Gastroesophageal sphincter (tissue), 4 donors: ENCODE measurements at regions not wholly inside any gene's neighbourhood (a gene's known extent, or its start where the extent isn't known, plus 50 kb on each side); places are given as distances from the start of the nearest gene placed in this dataset.

ENCODE experiments used
- ATAC-seq: fragments of 150-250 bp; one replicate; pipeline ENCODE4 v1.9.1; 2016; ENCODE audit warnings: mild to moderate bottlenecking, moderate library complexity
- H3K27ac ChIP-seq, 4 donors: fragments of 200-600 bp; sonication (generic) in 3 of 4; 1 replicate in 3 of 4; 2 replicates in 1 of 4; pipeline ENCODE4 v1.5.1; 2016 to 2019
- H3K27me3 ChIP-seq: fragments of 200-600 bp; sonication (generic); one replicate; pipeline ENCODE4 v1.5.1; 2019
- H3K36me3 ChIP-seq, 2 donors: fragments of 200-600 bp; sonication (generic); one replicate each; pipeline ENCODE4 v1.5.1; 2019; ENCODE audit warnings: control low read depth in 1 of 2
- H3K4me1 ChIP-seq, 3 donors: fragments of 200-600 bp; sonication (generic); 1 replicate in 2 of 3; 2 replicates in 1 of 3; pipeline ENCODE4 v1.5.1; 2016 to 2019; ENCODE audit warnings: control low read depth in 2 of 3
- H3K4me3 ChIP-seq, 2 donors: fragments of 200-600 bp; sonication (generic); one replicate each; pipeline ENCODE4 v1.5.1; 2019; ENCODE audit warnings: mild to moderate bottlenecking in 1 of 2, moderate library complexity in 1 of 2
- H3K9me3 ChIP-seq, 3 donors: fragments of 200-600 bp; sonication (generic); one replicate each; pipeline ENCODE4 v1.5.1; 2017 to 2019; ENCODE audit warnings: control low read depth in 2 of 3
- CTCF ChIP-seq, 4 experiments: fragments of 200-600 bp in 2 of 4; fragments of 450-650 bp in 2 of 4; sonication (generic) in 1 of 4; IDR thresholded peaks; one replicate each; pipeline ENCODE4 v1.5.1; 2017 to 2019; ENCODE audit warnings: antibody characterized with exemption in 4 of 4, mild to moderate bottlenecking in 2 of 4, moderate library complexity in 2 of 4
- EP300 ChIP-seq: sonication (generic); formaldehyde crosslinking; IDR thresholded peaks from one replicate; pipeline ENCODE4 v1.6.1; 2017; ENCODE audit warnings: antibody characterized with exemption, mild to moderate bottlenecking
- POLR2A ChIP-seq, 2 donors: fragments of 450-650 bp; IDR thresholded peaks; one replicate each; pipeline ENCODE4 v1.6.1; 2017; ENCODE audit warnings: antibody characterized with exemption in 2 of 2, mild to moderate bottlenecking in 2 of 2, moderate library complexity in 1 of 2
- POLR2AphosphoS5 ChIP-seq: sonication (generic); formaldehyde crosslinking; IDR thresholded peaks from one replicate; pipeline ENCODE4 v1.6.1; 2017; ENCODE audit warnings: antibody characterized with exemption
- WGBS, 2 donors: methylation state at CpG; one replicate each; pipeline ENCODE4 v1.1.5; 2018; ENCODE audit warnings: low coverage in 1 of 2; 5-methylcytosine and 5-hydroxymethylcytosine counted together

DNA sequence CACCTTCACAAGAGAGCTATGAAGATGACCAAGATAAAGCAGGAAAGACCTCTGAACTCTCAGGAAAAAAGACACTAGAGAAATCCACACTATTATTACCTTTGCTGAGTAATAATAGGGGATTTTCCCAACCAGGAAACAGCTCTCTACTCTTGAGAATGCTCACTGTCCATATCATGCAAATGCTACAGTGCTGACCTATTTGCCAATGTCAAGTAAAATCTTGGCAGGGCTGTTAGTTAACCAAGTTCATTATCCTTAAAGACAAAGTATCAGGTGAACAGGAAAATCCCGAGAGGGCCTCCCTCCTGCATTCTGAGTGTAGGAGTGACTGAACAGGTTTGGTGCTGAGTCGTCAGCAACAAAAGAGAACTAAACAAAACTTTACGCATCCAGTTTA is 306.6 kb downstream of the ACTL7B start:
- Histone ChIP-seq H3K4me3 (no peak overlapping the region), H3K27me3 (no peaks in the 10 kb centered on the region), H3K4me1 (no peaks in the 10 kb centered on the region), H3K9me3 (no peaks in the 10 kb centered on the region), H3K36me3 (no peaks in the 10 kb centered on the region), H3K27ac (no peak overlapping the region)
- TF ChIP-seq EP300 (no peak), POLR2A (IDR thresholded peaks at IDR 0.05) (no peak), POLR2AphosphoS5 (no peak), CTCF (IDR thresholded peaks at IDR 0.05) (no peak)
- ATAC-seq, result no peak
- 78 to 85% methylated on average over 3 of the region's 3 CpGs for WGBS, 2 donors

GRCh38 chr9:108547411-108548135 is 308.2 kb downstream of the ACTL7B start:
- ATAC-seq, result no peak
- H3K36me3 ChIP-seq, result no peaks in the 10 kb centered on the region
- no peaks in the 10 kb centered on the region for H3K9me3 ChIP-seq
- H3K4me3 ChIP-seq, result no peak overlapping the region
- 88 to 90% methylated on average over 4 of the region's 4 CpGs for WGBS, 2 donors
- H3K27me3 ChIP-seq, result no peaks in the 10 kb centered on the region
- no peak for TF ChIP-seq CTCF (IDR thresholded peaks at IDR 0.05)
- no peak for TF ChIP-seq POLR2AphosphoS5
- no peak for TF ChIP-seq EP300
- TF ChIP-seq POLR2A (IDR thresholded peaks at IDR 0.05), result no peak
- no peak overlapping the region for H3K27ac ChIP-seq
- H3K4me1 ChIP-seq, result no peaks in the 10 kb centered on the region

- H3K36me3 ChIP-seq, result no peaks in the 10 kb centered on the region
- no peak for ATAC-seq
- WGBS, 2 donors, result 40 to 81% methylated on average over 2 of the region's 2 CpGs
- no peaks in the 10 kb centered on the region for H3K4me1 ChIP-seq
- no peaks in the 10 kb centered on the region for H3K9me3 ChIP-seq
- TF ChIP-seq POLR2A (IDR thresholded peaks at IDR 0.05), result no peak
- no peaks in the 10 kb centered on the region for H3K27me3 ChIP-seq
- no peak overlapping the region for H3K4me3 ChIP-seq
- no peak overlapping the region for H3K27ac ChIP-seq
These were observed 309.6 kb downstream of the ACTL7B start for GRCh38 chr9:108546215-108546614.

DNA sequence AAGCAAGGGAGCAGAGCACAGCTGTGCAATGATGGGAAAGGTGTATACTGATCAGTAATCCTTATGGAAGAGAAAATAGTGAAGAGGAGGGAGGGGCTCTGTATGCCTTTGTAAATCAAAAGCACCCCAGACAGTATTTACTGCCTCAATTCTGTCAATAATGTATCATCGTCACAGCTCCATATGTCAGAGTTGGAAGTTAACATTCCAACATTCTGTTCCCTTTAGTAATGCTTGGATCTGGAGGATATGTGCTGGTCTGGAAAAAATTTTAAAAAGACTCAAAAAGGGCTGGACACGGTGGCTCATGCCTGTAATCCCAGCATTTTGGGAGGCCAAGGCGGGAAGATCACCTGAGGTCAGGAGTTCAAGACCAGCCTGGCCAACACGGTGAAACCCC is 310.4 kb downstream of the ACTL7B start:
- no peak overlapping the region for H3K27ac ChIP-seq
- no peaks in the 10 kb centered on the region for H3K27me3 ChIP-seq
- no peaks in the 10 kb centered on the region for H3K4me1 ChIP-seq
- no peaks in the 10 kb centered on the region for H3K36me3 ChIP-seq
- WGBS, 2 donors, result 88 to 93% methylated on average over 3 to 4 of the region's 4 CpGs
- H3K4me3 ChIP-seq, result no peak overlapping the region
- H3K9me3 ChIP-seq, result no peaks in the 10 kb centered on the region
- TF ChIP-seq POLR2AphosphoS5, result no peak
- TF ChIP-seq CTCF (IDR thresholded peaks at IDR 0.05), result no peak
- no peak for TF ChIP-seq EP300
- no peak for ATAC-seq

DNA sequence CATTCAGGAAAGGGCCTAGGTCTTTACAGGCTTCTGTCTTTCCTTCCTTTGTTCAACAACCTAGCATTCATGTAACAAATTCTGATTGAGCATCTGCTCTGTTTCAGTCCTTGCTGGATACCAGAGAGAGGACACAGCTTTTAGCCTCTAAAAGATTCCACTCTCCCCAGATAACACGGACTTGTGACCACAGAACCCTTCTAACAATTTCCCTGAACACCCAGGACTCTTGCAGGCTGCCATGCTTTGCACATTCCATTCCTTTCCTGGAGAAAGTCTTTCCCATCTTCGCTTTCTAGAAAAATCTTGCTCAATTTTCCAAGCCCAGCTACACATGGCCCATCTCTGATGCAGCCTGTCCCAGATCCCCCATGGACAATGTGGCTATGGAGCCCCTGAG is 310.9 kb downstream of the ACTL7B start:
- Histone ChIP-seq H3K36me3 (no peaks in the 10 kb centered on the region), H3K4me1 (no peaks in the 10 kb centered on the region), H3K9me3 (no peaks in the 10 kb centered on the region), H3K4me3 (no peak overlapping the region), H3K27me3 (no peaks in the 10 kb centered on the region), H3K27ac (no peak overlapping the region)
- 86 to 100% methylated on average over 2 of the region's 2 CpGs for WGBS, 2 donors
- TF ChIP-seq POLR2AphosphoS5 (no peak), CTCF (IDR thresholded peaks at IDR 0.05) (no peak), EP300 (no peak), POLR2A (IDR thresholded peaks at IDR 0.05) (no peak)
- ATAC-seq, result no peak
